Immature natural killer cell (primary cell): ENCODE measurements at regions not wholly inside any gene's neighbourhood (a gene's known extent, or its start where the extent isn't known, plus 50 kb on each side); places are given as distances from the start of the nearest gene placed in this dataset.

Experiments
- DNase-seq, 3 donors: peaks; one replicate each; pipeline ENCODE4 v3.0.0; 2022; ENCODE audit warnings: mixed read lengths in 1 of 3
- H3K27ac Mint-ChIP-seq, 6 donors: one replicate each; pipeline ENCODE4 v1.8.0; 2020; ENCODE audit warnings: mixed read lengths in 6 of 6, mild to moderate bottlenecking in 5 of 6, inconsistent platforms in 4 of 6, moderate library complexity in 3 of 6
- H3K27me3 Mint-ChIP-seq, 3 donors: one replicate each; pipeline ENCODE4 v1.8.0; 2020 to 2021; ENCODE audit warnings: low read depth in 3 of 3, mild to moderate bottlenecking in 3 of 3, mixed read lengths in 3 of 3, moderate library complexity in 3 of 3, inconsistent platforms in 1 of 3
- H3K36me3 Mint-ChIP-seq, 3 donors: one replicate each; pipeline ENCODE4 v1.8.0; 2020; ENCODE audit warnings: mixed read lengths in 3 of 3, inconsistent platforms in 2 of 3, mild to moderate bottlenecking in 2 of 3
- H3K4me1 Mint-ChIP-seq, 2 donors: one replicate each; pipeline ENCODE4 v1.8.0; 2020; ENCODE audit warnings: inconsistent platforms in 2 of 2, mild to moderate bottlenecking in 2 of 2, mixed read lengths in 2 of 2, moderate library complexity in 1 of 2
- H3K4me3 Mint-ChIP-seq, 5 donors: one replicate each; pipeline ENCODE4 v1.8.0; 2020; ENCODE audit warnings: mild to moderate bottlenecking in 5 of 5, mixed read lengths in 5 of 5, inconsistent platforms in 3 of 5, moderate library complexity in 3 of 5
- H3K9me3 Mint-ChIP-seq, 6 donors: one replicate each; pipeline ENCODE4 v1.8.0; 2020; ENCODE audit warnings: mild to moderate bottlenecking in 6 of 6, mixed read lengths in 6 of 6, inconsistent platforms in 4 of 6, moderate library complexity in 3 of 6

DNA sequence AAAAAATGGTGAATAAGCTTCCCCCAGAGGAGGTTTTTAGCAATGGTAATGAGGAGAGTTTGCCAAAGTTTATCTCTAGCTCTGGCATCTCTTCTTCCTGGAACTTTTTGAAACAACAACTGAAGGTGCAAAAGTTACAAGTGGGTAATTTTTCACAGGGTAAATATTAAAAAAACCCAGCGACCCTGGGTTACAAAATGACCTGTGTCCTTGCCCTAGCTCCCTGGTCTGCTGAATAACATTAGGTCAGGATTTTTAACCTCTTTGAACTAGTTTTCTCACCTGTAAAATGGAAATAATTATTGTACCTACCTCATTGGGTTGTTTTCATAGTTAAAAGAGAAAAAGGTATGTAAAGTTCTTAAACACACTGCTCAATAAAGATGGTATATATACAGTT, 332.4 kb upstream of the DUSP10 start:
- H3K36me3 Mint-ChIP-seq, result no peaks in the 10 kb centered on the region
- no peaks in the 10 kb centered on the region for H3K9me3 Mint-ChIP-seq
- H3K27ac Mint-ChIP-seq, result no peak overlapping the region
- H3K4me1 Mint-ChIP-seq, result no peaks in the 10 kb centered on the region
- peaks cover 0 to 7% (median 1%) of the 10 kb centered on the region in 3 donors for H3K27me3 Mint-ChIP-seq
- DNase-seq, result no peak
- H3K4me3 Mint-ChIP-seq, result no peak overlapping the region

DNA sequence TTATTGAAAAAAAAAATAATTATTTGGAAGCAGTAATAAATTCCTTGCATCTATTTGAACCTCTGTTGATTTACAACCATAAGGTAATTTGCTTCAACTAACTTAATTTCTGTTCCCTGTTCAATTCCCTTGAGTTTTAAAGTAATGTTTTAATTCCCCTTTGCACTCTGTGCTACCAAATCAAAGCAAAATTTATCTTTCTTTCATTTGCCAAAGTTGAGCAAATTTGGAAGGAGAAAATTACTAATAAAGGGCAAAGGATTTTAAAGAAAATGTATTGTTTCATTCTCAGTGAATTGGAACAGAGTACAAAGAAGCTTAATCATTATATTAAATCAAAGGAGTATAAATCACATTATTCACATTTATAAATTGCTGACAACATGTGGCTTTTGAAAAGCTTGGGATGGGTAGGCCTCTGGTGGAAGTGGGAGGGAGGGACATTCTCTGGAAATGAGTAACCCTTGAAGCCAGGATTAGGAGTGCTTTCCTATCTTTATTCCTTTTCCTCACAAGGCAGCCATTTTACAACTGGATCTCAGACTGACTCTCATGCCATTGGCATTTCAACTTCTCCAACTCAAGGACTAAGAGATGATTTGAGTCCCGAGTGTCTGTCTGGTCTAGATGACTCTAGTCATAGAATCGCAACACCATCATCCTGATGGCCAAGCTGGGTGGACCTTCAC, 331.6 kb upstream of the DUSP10 start:
- Mint-ChIP-seq H3K9me3 (no peaks in the 10 kb centered on the region), H3K27ac (no peak overlapping the region), H3K4me1 (no peaks in the 10 kb centered on the region), H3K4me3 (no peak overlapping the region), H3K27me3 (peaks cover 0 to 2% (median 1%) of the 10 kb centered on the region in 3 donors), H3K36me3 (no peaks in the 10 kb centered on the region)
- DNase-seq, result no peak

DNA sequence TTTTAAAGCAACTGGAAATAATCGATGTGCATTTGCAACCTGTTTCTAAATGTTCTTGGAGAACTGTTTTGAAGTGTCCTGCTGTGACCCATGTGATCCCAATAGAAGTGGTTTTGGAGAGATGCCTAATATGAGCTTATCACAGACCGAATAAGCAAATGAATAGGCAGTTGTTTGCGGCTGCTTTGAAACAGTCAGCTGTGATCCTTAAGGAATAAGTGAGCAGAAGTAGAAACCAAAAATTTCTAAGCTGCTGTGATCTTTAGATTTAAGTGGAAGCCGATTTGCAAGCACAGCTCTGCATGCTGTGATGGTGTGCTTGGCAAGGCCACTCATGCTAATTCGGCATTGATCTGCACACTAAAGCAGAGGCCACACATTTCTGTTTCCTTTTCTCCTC, 329.5 kb upstream of the DUSP10 start:
- Mint-ChIP-seq H3K4me3 (no peak overlapping the region), H3K27me3 (peaks cover 0 to 4% (median 1%) of the 10 kb centered on the region in 3 donors), H3K4me1 (no peaks in the 10 kb centered on the region), H3K27ac (no peak overlapping the region), H3K9me3 (no peaks in the 10 kb centered on the region), H3K36me3 (no peaks in the 10 kb centered on the region)
- no peak for DNase-seq

DNA sequence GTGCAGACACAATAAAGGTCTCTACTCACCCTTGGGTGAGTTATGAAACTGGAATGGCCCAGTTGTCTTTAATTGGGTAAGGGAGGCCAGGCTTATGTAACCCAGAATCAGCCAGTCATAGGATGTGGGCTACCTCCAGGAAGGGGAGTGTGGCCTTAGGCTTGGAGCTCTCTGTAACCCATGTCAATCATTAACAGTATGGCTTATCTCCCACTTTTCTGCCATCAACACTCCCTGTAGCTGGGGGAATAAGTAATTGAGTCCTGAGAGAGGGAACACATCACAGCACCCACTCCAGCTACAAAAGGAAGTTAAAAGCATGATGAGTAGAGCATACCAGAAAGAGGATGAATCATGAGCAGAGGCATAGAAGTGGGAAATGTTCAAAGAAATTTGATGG, 327.0 kb upstream of the DUSP10 start:
- peaks cover 0 to 6% (median 1%) of the 10 kb centered on the region in 3 donors for H3K27me3 Mint-ChIP-seq
- DNase-seq, result no peak
- H3K9me3 Mint-ChIP-seq, result peaks cover 0 to 15% (median 6%) of the 10 kb centered on the region in 6 donors
- H3K4me1 Mint-ChIP-seq, result no peaks in the 10 kb centered on the region
- H3K36me3 Mint-ChIP-seq, result peaks cover 0 to 6% (median 5%) of the 10 kb centered on the region in 3 donors
- no peak overlapping the region for H3K4me3 Mint-ChIP-seq
- no peak overlapping the region for H3K27ac Mint-ChIP-seq

DNA sequence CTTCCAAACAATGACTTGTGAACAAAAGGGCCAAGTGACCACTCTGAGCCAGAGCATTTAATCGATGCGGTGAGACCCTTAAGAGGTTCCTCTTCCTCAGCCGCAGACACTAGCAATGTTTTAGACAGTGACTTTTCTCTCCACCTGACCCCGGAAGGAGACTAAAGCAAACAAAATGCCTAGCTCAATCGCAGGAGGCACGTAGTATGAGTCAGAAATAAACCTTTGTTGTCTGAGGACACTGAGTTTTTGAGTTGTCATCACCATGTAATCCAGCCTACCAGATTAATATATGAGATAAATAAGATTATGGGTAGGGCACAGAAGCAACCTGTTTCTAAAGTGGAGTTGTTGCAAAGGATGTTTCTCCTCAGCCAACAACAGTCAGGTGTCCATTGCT, 326.2 kb upstream of the DUSP10 start:
- no peak for DNase-seq
- H3K9me3 Mint-ChIP-seq, result peaks cover 0 to 15% (median 6%) of the 10 kb centered on the region in 6 donors
- no peaks in the 10 kb centered on the region for H3K4me1 Mint-ChIP-seq

DNA sequence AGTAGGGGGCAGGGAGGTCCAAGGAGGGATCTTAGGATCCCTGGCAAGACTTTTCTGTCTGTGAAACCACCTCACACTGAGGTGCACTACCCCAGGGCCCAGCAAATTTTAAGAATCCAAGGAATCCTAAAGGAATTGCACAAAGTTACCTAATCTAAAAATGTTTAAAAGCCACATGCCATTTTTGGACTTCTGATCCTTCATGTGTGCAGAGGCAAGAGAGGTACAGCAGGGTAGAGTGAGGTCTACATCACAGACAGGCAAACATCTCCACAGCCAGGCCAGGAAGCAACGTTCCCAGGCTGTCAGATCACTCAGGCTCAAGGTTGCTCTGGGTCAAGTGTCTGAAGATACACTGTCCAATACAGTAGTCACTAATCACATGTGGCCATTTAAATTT, 324.6 kb upstream of the DUSP10 start:
- H3K27me3 Mint-ChIP-seq, result peaks cover 0 to 6% (median 0%) of the 10 kb centered on the region in 3 donors
- no peak overlapping the region for H3K4me3 Mint-ChIP-seq
- no peak for DNase-seq
- peaks cover 0 to 15% (median 6%) of the 10 kb centered on the region in 6 donors for H3K9me3 Mint-ChIP-seq
- no peak overlapping the region for H3K27ac Mint-ChIP-seq
- H3K4me1 Mint-ChIP-seq, result no peaks in the 10 kb centered on the region
- H3K36me3 Mint-ChIP-seq, result peaks cover 0 to 6% (median 5%) of the 10 kb centered on the region in 3 donors

More for the DNA sequence above, 326.2 kb upstream of the DUSP10 start:
- peaks cover 0 to 6% (median 5%) of the 10 kb centered on the region in 3 donors for H3K36me3 Mint-ChIP-seq
- peaks cover 0 to 6% (median 1%) of the 10 kb centered on the region in 3 donors for H3K27me3 Mint-ChIP-seq
- H3K4me3 Mint-ChIP-seq, result no peak overlapping the region
- no peak overlapping the region for H3K27ac Mint-ChIP-seq

DNA sequence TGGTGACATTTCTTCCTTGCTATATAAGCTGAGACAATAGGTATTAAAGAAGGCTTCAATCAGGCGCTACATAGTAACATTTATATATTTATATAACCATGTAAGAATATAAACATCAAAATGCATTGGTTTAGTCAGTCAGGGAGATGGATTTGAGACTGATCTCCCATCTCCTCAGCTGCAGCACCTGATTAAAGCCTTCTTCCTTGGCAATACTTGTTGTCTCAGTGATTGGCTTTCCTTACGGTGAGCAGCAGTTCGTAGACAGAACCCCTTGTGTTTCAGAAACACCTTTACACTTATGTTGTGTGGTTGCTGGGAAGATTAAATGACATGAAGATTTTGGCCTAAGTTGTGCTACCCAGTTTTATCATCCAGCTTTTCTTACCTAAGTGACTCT, 323.3 kb upstream of the DUSP10 start:
- no peak overlapping the region for H3K4me3 Mint-ChIP-seq
- peaks cover 0 to 6% (median 5%) of the 10 kb centered on the region in 3 donors for H3K36me3 Mint-ChIP-seq
- H3K27ac Mint-ChIP-seq, result no peak overlapping the region
- no peak for DNase-seq
- H3K4me1 Mint-ChIP-seq, result no peaks in the 10 kb centered on the region
- H3K9me3 Mint-ChIP-seq, result peaks cover 0 to 15% (median 6%) of the 10 kb centered on the region in 6 donors
- peaks cover 0 to 6% (median 0%) of the 10 kb centered on the region in 3 donors for H3K27me3 Mint-ChIP-seq

DNA sequence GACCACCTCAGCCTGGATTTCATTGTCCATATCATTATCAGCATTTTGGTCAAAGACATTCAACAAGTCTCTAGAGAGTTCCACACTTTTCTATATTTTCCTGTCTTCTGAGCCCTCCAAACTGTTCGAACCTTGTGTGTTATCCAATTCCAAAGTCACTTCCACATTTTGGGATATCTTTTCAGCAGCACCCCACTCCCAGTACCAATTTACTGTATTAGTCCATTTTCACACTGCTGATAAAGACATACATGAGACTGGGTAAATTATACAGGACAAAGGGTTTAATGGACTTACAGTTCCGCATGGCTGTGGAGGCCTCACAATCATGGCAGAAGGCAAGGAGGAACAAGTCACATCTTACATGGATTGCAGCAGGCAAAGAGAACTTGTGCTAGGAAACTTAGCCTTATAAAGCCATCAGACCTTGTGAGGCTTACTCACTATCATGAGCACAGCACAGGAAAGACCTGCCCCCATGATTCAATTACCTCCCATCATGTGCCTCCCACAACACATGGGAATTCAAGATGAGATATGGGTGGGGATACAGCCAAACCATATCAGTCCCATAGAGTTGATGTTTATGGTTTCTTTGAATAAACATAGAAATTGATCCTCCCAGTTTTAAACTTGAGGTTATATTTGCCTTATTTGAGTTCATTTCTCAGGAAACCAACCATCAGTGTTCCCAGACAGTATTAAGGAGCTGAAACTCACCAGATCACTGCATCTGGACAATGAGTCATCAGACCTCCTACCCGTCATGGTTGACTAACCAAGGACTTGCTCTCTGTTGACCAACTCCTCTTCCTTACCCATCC, 322.7 kb upstream of the DUSP10 start:
- H3K27ac Mint-ChIP-seq, result no peak overlapping the region

DNA sequence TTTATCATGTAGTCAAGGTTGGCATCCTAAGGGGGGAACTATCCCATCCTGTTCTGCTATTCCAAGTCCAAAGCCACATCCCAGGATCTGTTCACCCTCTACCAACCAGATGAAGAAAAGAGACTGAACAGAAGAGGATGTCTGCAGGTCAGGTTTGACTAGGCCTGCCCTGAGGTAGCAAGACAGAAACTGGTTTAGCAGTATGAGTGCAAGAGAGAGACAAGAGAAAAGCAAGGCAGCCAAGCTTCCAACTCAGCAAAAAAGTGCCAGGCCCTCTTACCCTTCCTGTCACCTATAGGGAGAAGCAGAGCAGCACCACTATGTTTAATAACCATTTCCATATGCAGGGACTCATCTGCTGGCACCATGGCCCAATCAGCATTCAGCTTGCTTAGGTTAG, 320.8 kb upstream of the DUSP10 start:
- peaks cover 0 to 15% (median 6%) of the 10 kb centered on the region in 6 donors for H3K9me3 Mint-ChIP-seq
- no peak for DNase-seq
- H3K4me1 Mint-ChIP-seq, result no peaks in the 10 kb centered on the region
- H3K27me3 Mint-ChIP-seq, result peaks cover 0 to 2% (median 0%) of the 10 kb centered on the region in 3 donors
- no peak overlapping the region for H3K4me3 Mint-ChIP-seq
- H3K27ac Mint-ChIP-seq, result no peak overlapping the region
- peaks cover 0 to 6% (median 5%) of the 10 kb centered on the region in 3 donors for H3K36me3 Mint-ChIP-seq

More for the DNA sequence above, 322.7 kb upstream of the DUSP10 start:
- Mint-ChIP-seq H3K9me3 (peaks cover 0 to 15% (median 6%) of the 10 kb centered on the region in 6 donors), H3K27me3 (peaks cover 0 to 6% (median 0%) of the 10 kb centered on the region in 3 donors), H3K4me3 (no peak overlapping the region), H3K36me3 (peaks cover 0 to 6% (median 5%) of the 10 kb centered on the region in 3 donors), H3K4me1 (no peaks in the 10 kb centered on the region)
- DNase-seq, result no peak

DNA sequence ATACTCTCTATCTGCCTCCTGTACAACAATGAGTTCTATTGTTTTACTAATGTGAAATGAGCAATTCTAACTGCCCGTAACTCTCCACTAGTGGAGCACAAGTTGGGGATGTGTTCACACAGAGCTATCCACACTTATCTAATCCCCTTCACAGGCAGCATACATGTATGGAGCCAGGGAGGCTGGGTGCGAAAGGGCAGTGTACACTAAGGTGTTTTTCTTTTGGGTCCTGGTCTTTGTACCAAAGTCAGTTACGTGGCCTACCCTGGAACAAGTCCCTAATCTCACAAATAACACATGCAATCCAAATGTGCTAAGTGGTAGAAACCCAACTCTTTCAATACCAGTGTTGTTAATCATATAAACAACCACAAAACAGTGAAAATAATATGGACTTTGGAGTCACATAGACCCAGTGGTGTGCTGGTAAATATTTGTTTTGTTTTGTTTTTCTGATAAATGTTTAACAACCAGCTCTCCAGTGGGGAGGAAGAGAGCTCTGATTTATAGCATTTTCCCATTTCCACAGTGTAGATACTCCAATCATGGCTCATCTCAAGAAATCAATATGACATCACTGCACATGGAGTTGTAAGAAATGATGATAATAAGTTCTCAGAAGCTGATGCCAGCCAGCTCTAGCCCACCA, 319.9 kb upstream of the DUSP10 start:
- Mint-ChIP-seq H3K9me3 (peaks cover 0 to 15% (median 6%) of the 10 kb centered on the region in 6 donors), H3K27ac (no peak overlapping the region), H3K27me3 (peaks cover 0 to 2% (median 0%) of the 10 kb centered on the region in 3 donors), H3K4me1 (no peaks in the 10 kb centered on the region), H3K4me3 (no peak overlapping the region), H3K36me3 (peaks cover 0 to 6% (median 5%) of the 10 kb centered on the region in 3 donors)
- DNase-seq, result no peak

DNA sequence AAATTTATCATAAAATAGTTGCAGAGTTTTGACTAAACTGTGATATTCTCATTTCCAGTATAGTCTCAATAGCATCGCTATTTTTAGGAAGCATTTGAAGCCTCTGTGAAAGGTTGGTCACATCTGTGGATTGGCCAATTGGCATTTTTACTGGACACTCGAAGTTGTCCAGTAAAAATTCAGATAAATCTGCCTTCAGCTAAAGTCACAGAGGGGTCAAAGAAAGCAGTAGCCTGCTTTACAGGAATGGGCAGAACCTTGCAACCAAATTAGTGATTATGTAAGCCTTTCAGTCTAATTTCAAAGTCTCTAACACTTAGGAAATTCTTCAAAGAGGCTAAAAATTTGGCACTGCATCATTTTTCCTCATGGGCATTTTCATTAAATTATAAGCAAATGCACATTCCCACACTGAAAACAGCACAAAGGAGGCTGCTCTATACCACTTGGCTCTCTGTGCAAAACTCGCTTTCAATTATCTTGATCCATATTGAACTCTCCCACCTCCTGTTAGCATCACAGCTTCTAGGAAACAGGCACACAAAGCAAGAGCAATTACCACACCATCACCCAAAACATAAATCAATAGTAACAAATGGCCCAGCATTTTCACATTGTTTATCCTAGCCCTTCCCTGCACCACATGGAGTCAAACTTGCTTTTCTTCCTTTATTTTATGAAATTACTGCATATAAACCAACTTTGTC, 318.5 kb upstream of the DUSP10 start:
- peaks cover 0 to 13% (median 4%) of the 10 kb centered on the region in 6 donors for H3K9me3 Mint-ChIP-seq
- no peak overlapping the region for H3K27ac Mint-ChIP-seq
- peaks cover 0 to 2% (median 0%) of the 10 kb centered on the region in 3 donors for H3K27me3 Mint-ChIP-seq
- H3K4me1 Mint-ChIP-seq, result no peaks in the 10 kb centered on the region
- peaks cover 0 to 6% (median 5%) of the 10 kb centered on the region in 3 donors for H3K36me3 Mint-ChIP-seq
- DNase-seq, result no peak
- H3K4me3 Mint-ChIP-seq, result no peak overlapping the region

DNA sequence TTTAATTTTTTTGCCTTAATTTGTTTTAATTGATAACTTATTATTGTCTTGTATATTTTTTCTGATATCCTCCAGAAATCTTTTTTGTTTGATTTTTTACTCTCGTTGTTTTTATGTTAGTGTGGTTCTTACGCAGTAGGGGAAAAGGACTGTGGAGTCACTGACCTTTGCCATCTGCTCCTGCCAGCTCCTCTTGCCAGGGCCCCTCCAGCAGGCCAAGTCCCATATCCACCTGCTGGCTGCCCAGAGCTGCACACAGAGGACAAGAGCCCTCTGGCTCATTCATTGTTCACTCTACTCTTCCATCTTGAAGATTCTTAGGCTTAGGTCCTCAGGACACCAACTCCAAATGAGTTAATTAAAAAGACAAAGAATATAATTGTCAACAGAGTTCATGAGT, 316.4 kb upstream of the DUSP10 start:
- no peaks in the 10 kb centered on the region for H3K9me3 Mint-ChIP-seq
- peaks cover 0 to 3% (median 0%) of the 10 kb centered on the region in 3 donors for H3K27me3 Mint-ChIP-seq
- no peak for DNase-seq
- H3K36me3 Mint-ChIP-seq, result no peaks in the 10 kb centered on the region
- H3K27ac Mint-ChIP-seq, result no peak overlapping the region
- no peaks in the 10 kb centered on the region for H3K4me1 Mint-ChIP-seq
- H3K4me3 Mint-ChIP-seq, result no peak overlapping the region

DNA sequence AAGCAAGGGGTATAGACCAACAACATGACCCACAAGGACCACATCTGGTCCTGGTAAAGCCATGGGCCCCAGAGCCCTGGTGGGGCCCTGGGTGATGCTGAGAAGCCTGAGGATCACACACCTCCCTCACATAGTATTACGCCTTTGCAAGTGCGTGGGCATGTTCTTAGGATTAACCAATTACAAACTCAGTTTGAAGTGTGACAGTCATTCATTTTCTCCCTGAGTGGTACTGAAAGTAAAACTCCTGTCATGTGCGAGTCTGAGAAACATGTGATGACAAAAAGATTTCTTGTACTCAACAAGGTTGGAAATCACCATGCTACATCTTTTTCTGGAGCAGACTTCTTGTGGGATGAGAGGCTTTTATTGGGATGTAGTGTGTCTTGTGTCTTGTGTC, 315.3 kb upstream of the DUSP10 start:
- Mint-ChIP-seq H3K9me3 (no peaks in the 10 kb centered on the region), H3K27me3 (peaks cover 0 to 3% (median 3%) of the 10 kb centered on the region in 3 donors), H3K4me3 (no peak overlapping the region), H3K36me3 (no peaks in the 10 kb centered on the region), H3K4me1 (peaks cover 0 to 5% of the 10 kb centered on the region in 2 donors), H3K27ac (no peak overlapping the region)
- DNase-seq, result no peak
